Kidney (tissue), 13 donors: ENCODE measurements at regions not wholly inside any gene's neighbourhood (a gene's known extent, or its start where the extent isn't known, plus 50 kb on each side); places are given as distances from the start of the nearest gene placed in this dataset.

Source experiments
- DNase-seq, 5 donors: peaks; one replicate each; pipeline ENCODE4 v3.0.0-alpha.2; 2013 to 2020
- FAIRE-seq: peaks from 2 replicates; lab custom pipeline; 2012; peaks lifted over from hg19 to GRCh38; lab: Jason Lieb, UNC
- H3K27ac ChIP-seq, 2 donors: one replicate each; pipeline ENCODE4 v1.7.0; 2013; ENCODE audit warnings: low read depth in 2 of 2, low read length in 2 of 2, inconsistent platforms in 1 of 2
- H3K27me3 ChIP-seq: one replicate; pipeline ENCODE4 v1.7.1; 2013; ENCODE audit warnings: low read length, inconsistent platforms; ENCODE audit not compliant: control insufficient read depth, insufficient read depth
- H3K36me3 ChIP-seq, 3 donors: one replicate each; pipeline versions ENCODE4 v1.7.0 to v1.7.1; 2013; ENCODE audit warnings: low read length in 3 of 3, control low read depth in 1 of 3, inconsistent platforms in 1 of 3; ENCODE audit not compliant: insufficient read depth in 3 of 3, control insufficient read depth in 2 of 3
- H3K4me1 ChIP-seq, 3 donors: one replicate each; pipeline versions ENCODE4 v1.7.0 to v1.7.1; 2013; ENCODE audit warnings: low read length in 3 of 3, inconsistent platforms in 1 of 3, low read depth in 1 of 3; ENCODE audit not compliant: control insufficient read depth in 2 of 3, insufficient read depth in 2 of 3
- H3K4me3 ChIP-seq, 3 donors: one replicate each; pipeline versions ENCODE4 v1.7.0 to v1.8.1; 2013; ENCODE audit warnings: low read length in 3 of 3, control low read depth in 1 of 3, inconsistent platforms in 1 of 3
- H3K9ac ChIP-seq, 3 donors: one replicate each; pipeline versions ENCODE4 v1.7.0 to v1.7.1; 2013; ENCODE audit warnings: low read length in 3 of 3, control low read depth in 1 of 3, inconsistent platforms in 1 of 3
- H3K9me3 ChIP-seq, 3 donors: one replicate each; pipeline versions ENCODE4 v1.7.0 to v1.7.1; 2013; ENCODE audit warnings: low read length in 3 of 3, control low read depth in 1 of 3, inconsistent platforms in 1 of 3; ENCODE audit not compliant: control insufficient read depth in 2 of 3, insufficient read depth in 1 of 3
- intact Hi-C: fragments of 100-400 bp; cut with DNase I; formaldehyde crosslinking; loops from one replicate; pipeline ENCODE4 v1.11.1; 2022
- TF ChIP-seq, protein P1 (sequence below): IDR thresholded peaks from 3 replicates; pipeline ENCODE4 v1.5.1; 2012; ENCODE audit warnings: mild to moderate bottlenecking, moderate library complexity, borderline replicate concordance; ENCODE audit not compliant: insufficient read depth; ENCODE audit errors: extremely low read depth
- donor health status: control.
- donor health status: control.
- donor health status: control.
- donor health status: control.
- donor health status: control.
- donor health status: DM: yes; HTN: yes; CAD: no.
- donor health status: Normal renal cell carcinoma (clear cell type).

DNA sequence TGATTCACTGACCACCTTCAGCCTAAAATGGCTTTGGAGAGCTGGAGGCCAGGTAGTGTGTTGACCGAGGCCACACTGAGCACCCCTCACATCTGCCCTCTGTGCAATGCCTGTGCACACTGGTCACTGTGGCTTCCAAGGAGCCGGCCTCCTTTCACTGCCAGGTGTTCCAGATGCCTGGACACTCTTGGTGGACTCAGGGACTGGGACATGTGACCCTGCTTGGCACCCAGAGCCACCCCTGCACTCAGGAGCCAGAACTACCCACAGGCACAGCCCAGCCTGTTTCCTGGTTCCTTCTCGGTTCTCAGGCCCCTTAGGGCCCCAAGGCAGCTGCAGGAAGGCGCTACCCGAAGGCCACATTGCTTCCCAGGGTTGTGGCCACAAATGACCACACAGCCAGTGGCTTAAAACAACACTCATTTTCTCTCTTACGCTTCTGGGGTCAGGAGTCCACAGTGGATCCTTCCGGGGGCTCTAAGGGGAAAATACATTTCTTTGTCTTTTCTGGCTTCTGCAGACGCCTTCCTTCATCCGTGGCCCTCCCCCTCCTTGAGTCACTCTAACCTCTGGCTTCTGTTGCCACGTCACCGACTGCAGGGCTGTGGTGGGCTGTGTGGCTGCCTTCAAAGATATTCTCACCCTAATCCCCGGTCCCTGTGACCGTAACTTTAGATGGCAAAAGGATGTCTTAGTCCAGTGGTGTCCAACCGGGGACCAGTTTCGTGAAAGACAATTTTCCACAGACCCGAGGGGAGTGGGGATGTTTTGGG, 78.6 kb downstream of the ASB1 start:
- DNase-seq (peak in 2 of 5 donors; percentile 35 to 36), FAIRE-seq (no peak)
- intact Hi-C loops, result no loop called here
- TF ChIP-seq, protein P1, sequence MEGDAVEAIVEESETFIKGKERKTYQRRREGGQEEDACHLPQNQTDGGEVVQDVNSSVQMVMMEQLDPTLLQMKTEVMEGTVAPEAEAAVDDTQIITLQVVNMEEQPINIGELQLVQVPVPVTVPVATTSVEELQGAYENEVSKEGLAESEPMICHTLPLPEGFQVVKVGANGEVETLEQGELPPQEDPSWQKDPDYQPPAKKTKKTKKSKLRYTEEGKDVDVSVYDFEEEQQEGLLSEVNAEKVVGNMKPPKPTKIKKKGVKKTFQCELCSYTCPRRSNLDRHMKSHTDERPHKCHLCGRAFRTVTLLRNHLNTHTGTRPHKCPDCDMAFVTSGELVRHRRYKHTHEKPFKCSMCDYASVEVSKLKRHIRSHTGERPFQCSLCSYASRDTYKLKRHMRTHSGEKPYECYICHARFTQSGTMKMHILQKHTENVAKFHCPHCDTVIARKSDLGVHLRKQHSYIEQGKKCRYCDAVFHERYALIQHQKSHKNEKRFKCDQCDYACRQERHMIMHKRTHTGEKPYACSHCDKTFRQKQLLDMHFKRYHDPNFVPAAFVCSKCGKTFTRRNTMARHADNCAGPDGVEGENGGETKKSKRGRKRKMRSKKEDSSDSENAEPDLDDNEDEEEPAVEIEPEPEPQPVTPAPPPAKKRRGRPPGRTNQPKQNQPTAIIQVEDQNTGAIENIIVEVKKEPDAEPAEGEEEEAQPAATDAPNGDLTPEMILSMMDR, result no peak
- Histone ChIP-seq H3K4me3 (no peak overlapping the region), H3K36me3 (no peaks in the 10 kb centered on the region), H3K4me1 (peaks cover 0 to 2% (median 0%) of the 10 kb centered on the region in 3 donors), H3K27ac (no peak overlapping the region), H3K27me3 (no peaks in the 10 kb centered on the region), H3K9ac (no peak overlapping the region), H3K9me3 (no peaks in the 10 kb centered on the region)

DNA sequence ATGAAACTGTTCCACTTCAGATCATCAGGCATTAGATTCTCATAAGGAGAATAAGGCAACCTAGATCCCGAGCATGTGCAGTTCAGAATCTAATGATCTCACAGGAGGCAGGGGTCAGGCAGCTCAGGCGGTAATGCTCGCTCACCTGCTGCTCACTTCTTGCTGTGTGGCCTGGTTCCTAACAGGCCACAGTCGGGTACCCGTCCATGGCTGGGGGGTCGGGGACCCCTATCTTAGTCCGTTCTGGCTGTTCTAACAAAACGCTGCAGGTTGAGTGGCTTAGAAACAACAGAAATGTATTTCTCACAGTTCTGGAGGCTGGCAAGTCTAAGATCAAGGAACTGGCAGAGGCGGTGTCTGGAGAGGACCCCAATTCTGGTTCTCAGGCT, 79.2 kb downstream of the ASB1 start:
- no peaks in the 10 kb centered on the region for H3K27me3 ChIP-seq
- no peak overlapping the region for H3K27ac ChIP-seq
- no peak overlapping the region for H3K4me3 ChIP-seq
- intact Hi-C loops, result no loop called here
- peak in 1 of 5 donors; percentile 22 for DNase-seq
- no peaks in the 10 kb centered on the region for H3K36me3 ChIP-seq
- TF ChIP-seq, protein P1, result no peak
- H3K9ac ChIP-seq, result no peak overlapping the region
- H3K4me1 ChIP-seq, result peaks cover 0 to 2% (median 0%) of the 10 kb centered on the region in 3 donors
- no peak for FAIRE-seq
- H3K9me3 ChIP-seq, result no peaks in the 10 kb centered on the region

DNA sequence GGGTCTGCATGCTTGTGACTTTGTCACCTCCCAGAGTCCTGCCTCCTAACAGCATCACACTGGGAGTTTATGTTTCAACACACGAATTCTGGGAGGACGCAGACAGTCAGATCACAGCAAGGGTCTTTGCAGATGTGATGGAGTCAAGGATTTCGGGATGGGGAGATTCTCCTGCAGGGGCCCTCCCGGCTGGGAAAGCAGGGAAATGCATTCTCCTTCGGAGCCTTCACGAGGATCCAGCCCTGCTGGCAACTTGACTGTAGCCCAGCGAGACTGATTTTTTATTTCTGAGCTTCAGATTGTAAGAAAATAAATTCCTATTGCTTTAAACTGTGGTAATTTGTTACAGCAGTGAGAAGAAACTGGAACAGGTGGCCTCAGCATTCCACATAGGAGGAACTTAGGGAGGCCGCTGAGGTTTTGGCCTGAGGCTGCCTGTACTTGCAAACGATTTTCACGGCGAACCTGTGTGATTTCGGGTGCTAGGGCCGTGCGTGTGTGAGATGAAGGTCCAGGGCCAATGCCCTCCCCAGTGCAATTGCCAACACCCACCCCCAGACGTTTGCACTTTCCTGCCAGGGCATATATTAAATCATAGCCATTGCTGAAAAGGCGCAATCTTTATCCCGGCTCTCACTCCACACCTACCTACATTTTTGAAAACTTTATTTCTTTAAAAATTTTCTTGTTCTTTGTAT, 79.8 kb downstream of the ASB1 start:
- DNase-seq (peak in 2 of 5 donors; percentile 22 to 31), FAIRE-seq (no peak)
- Histone ChIP-seq H3K27ac (no peak overlapping the region), H3K36me3 (no peaks in the 10 kb centered on the region), H3K4me3 (no peak overlapping the region), H3K4me1 (peaks cover 0 to 2% (median 0%) of the 10 kb centered on the region in 3 donors), H3K9ac (no peak overlapping the region), H3K9me3 (no peaks in the 10 kb centered on the region), H3K27me3 (no peaks in the 10 kb centered on the region)
- intact Hi-C loops, result no loop called here
- TF ChIP-seq, protein P1, result no peak
